K562 (cell line): ENCODE measurements at regions not wholly inside any gene's neighbourhood (a gene's known extent, or its start where the extent isn't known, plus 50 kb on each side); places are given as distances from the start of the nearest gene placed in this dataset.

ENCODE experiments used
- ATAC-seq: fragments of 200-7000 bp; cut with Tn5 transposase; 3 replicates; pipeline ENCODE4 v1.9.1; 2020; ENCODE audit warnings: moderate library complexity
- BruUV-seq: library from RNA; stranded (reverse); fragments of 400-500 nt; replicated peaks from 2 replicates; lab custom pipeline; 2021; lab: Mats Ljungman, UMichigan
- CTCF ChIA-PET: fragments of 300-600 bp; formaldehyde crosslinking; extraction: SDS; loops from one replicate; lab custom pipeline; 2021; ENCODE audit warnings: low intra/inter-chr PET ratio; lab: Yijun Ruan, JAX
- POLR2A ChIA-PET: fragments of 300-600, 350-650 bp; sonication (Branson Sonifier 250); formaldehyde crosslinking; extraction: SDS; loops from one replicate; lab custom pipeline; 2021; ENCODE audit warnings: antibody characterized with exemption, inconsistent platforms; lab: Yijun Ruan, JAX
- DNase-seq, 4 experiments: peaks; one replicate each; pipeline versions ENCODE4 v3.0.0 to v3.0.0-alpha.2; 2011 to 2018; ENCODE audit warnings: low spot score in 3 of 4, mixed read lengths in 3 of 4; ENCODE audit errors: extremely low read depth in 1 of 4
- FAIRE-seq: peaks from 2 replicates; lab custom pipeline; 2011; peaks lifted over from hg19 to GRCh38; lab: Jason Lieb, UNC
- H2AFZ ChIP-seq: 2 replicates; pipeline ENCODE4 v1.6.0; 2011; ENCODE audit warnings: low read depth, low read length, control low read depth, inconsistent platforms
- H3K27ac ChIP-seq: fragments of 200-600 bp; 3 replicates; pipeline ENCODE4 v1.8.0; 2011; ENCODE audit warnings: low read depth, mild to moderate bottlenecking, control low read depth, inconsistent platforms, low read length, moderate library complexity, mixed read lengths; ENCODE audit errors: extremely low read depth
- H3K27me3 ChIP-seq, 2 experiments: fragments of 300-600 bp in 1 of 2; 2 replicates in 1 of 2; 3 replicates in 1 of 2; pipeline versions ENCODE4 v1.6.0 to v1.8.0; 2011; ENCODE audit warnings: inconsistent platforms in 2 of 2, low read length in 2 of 2, mild to moderate bottlenecking in 1 of 2, mixed read lengths in 1 of 2, moderate library complexity in 1 of 2; ENCODE audit not compliant: control insufficient read depth in 2 of 2, insufficient read depth in 2 of 2
- H3K36me3 ChIP-seq: fragments of 300-600 bp; 3 replicates; pipeline ENCODE4 v1.8.0; 2011; ENCODE audit warnings: mild to moderate bottlenecking, low read length, inconsistent platforms; ENCODE audit not compliant: control insufficient read depth, insufficient read depth
- H3K4me1 ChIP-seq, 2 experiments: fragments of 200-600 bp in 1 of 2; replicated peaks in 1 of 2; 2 replicates in 1 of 2; 3 replicates in 1 of 2; pipeline versions ENCODE4 v1.5.1 to v1.8.0; 2011; ENCODE audit warnings: inconsistent platforms in 2 of 2, low read length in 2 of 2, mild to moderate bottlenecking in 1 of 2, mixed read lengths in 1 of 2, moderate library complexity in 1 of 2; ENCODE audit not compliant: control insufficient read depth in 2 of 2, insufficient read depth in 2 of 2
- H3K4me2 ChIP-seq: 2 replicates; pipeline ENCODE4 v1.6.1; 2011; ENCODE audit warnings: low read length, control low read depth, inconsistent platforms, mixed read lengths; ENCODE audit not compliant: insufficient read depth
- H3K4me3 ChIP-seq: fragments of 200-600 bp; sonication (generic), shearing (Covaris generic); 2 replicates; pipeline ENCODE4 v1.5.1; 2016; ENCODE audit warnings: control low read depth, inconsistent platforms
- H3K79me2 ChIP-seq: fragments of 200-600 bp; 3 replicates; pipeline ENCODE4 v1.8.0; 2011; ENCODE audit warnings: low read length, inconsistent platforms; ENCODE audit not compliant: control insufficient read depth, insufficient read depth
- H3K9ac ChIP-seq, 2 experiments: 2 replicates each; pipeline versions ENCODE4 v1.6.0 to v1.6.1; 2011; ENCODE audit warnings: low read depth in 2 of 2, low read length in 2 of 2, control low read depth in 1 of 2, inconsistent platforms in 1 of 2, mild to moderate bottlenecking in 1 of 2, mixed read lengths in 1 of 2; ENCODE audit not compliant: insufficient read depth in 1 of 2
- H3K9me1 ChIP-seq: one replicate; pipeline ENCODE4 v1.6.0; 2011; ENCODE audit warnings: inconsistent platforms, mild to moderate bottlenecking, low read length, moderate library complexity; ENCODE audit not compliant: control insufficient read depth, insufficient read depth
- H3K9me3 ChIP-seq: replicated peaks from 2 replicates; pipeline ENCODE4 v1.5.1; 2011; ENCODE audit warnings: low read depth, low read length, inconsistent platforms; ENCODE audit not compliant: control insufficient read depth, insufficient read depth
- H4K20me1 ChIP-seq: replicated peaks from 2 replicates; pipeline ENCODE4 v1.6.1; 2011; ENCODE audit warnings: low read length, inconsistent platforms, mixed read lengths; ENCODE audit not compliant: control insufficient read depth, insufficient read depth
- FOXJ2 ChIP-seq: fragments of 200-800 bp; sonication (Bioruptor generic); IDR thresholded peaks from 2 replicates; pipeline ENCODE4 v1.6.1; 2016; ENCODE audit warnings: missing genetic modification characterization, missing compliant biosample characterization
- KAT2B ChIP-seq: IDR thresholded peaks from one replicate; pipeline ENCODE4 v1.6.1; 2012; ENCODE audit warnings: low read depth, mild to moderate bottlenecking, control low read depth, inconsistent platforms, low read length, moderate library complexity
- PML ChIP-seq: IDR thresholded peaks from 2 replicates; pipeline ENCODE4 v1.6.1; 2012; ENCODE audit warnings: low read length, inconsistent platforms
- SMAD1 ChIP-seq: fragments of 150-350 bp; IDR thresholded peaks from 2 replicates; pipeline ENCODE4 v1.6.1; 2014; ENCODE audit warnings: low read length, low read depth; ENCODE audit not compliant: partially characterized antibody
- SP1 ChIP-seq: sonication (generic); formaldehyde crosslinking; IDR thresholded peaks from 2 replicates; pipeline ENCODE4 v1.8.1; 2022; ENCODE audit warnings: mild to moderate bottlenecking, missing genetic modification reagents
- ZBTB17 ChIP-seq: fragments of 450-650 bp; formaldehyde crosslinking; IDR thresholded peaks from 2 replicates; pipeline ENCODE4 v1.4.0; 2020; ENCODE audit warnings: mild to moderate bottlenecking
- ZNF324 ChIP-seq: fragments of 250-450 bp; sonication (Bioruptor Pico); IDR thresholded peaks from 2 replicates; pipeline ENCODE4 v1.4.0; 2020; ENCODE audit warnings: mild to moderate bottlenecking
- WGBS: fragments of 100-300 bp; shearing (Covaris generic); methylation state at CpG from one replicate; pipeline ENCODE4 v1.1.6; 2016; ENCODE audit warnings: low coverage, mixed read lengths; ENCODE audit not compliant: insufficient coverage; ENCODE audit errors: missing lambda C conversion rate; 5-methylcytosine and 5-hydroxymethylcytosine counted together
- in situ Hi-C: fragments of 300-500 bp; cut with MboI; formaldehyde crosslinking; loops from 4 replicates; pipeline ENCODE4 v1.15.0; 2018; ENCODE audit warnings: inconsistent platforms, mixed read lengths
- intact Hi-C: fragments of 100-400 bp; cut with micrococcal nuclease; formaldehyde crosslinking; loops from 2 replicates; pipeline ENCODE4 v1.14.2; 2022
- TF ChIP-seq, protein P1 (sequence below): fragments of 450-650 bp; IDR thresholded peaks from 2 replicates; pipeline ENCODE4 v1.6.1; 2017; ENCODE audit warnings: antibody characterized with exemption
- TF ChIP-seq, protein P2 (sequence below): fragments of 250-450 bp; sonication (Bioruptor Pico); IDR thresholded peaks from 2 replicates; pipeline ENCODE4 v1.4.0; 2020
- TF ChIP-seq, protein P3 (sequence below): fragments of 250-450 bp; sonication (Bioruptor Pico); IDR thresholded peaks from 2 replicates; pipeline ENCODE4 v1.8.0; 2022; ENCODE audit warnings: moderate library complexity, mild to moderate bottlenecking, inconsistent platforms
- TF ChIP-seq, protein P4 (sequence below): fragments of 250-450 bp; sonication (Bioruptor Pico); IDR thresholded peaks from 2 replicates; pipeline ENCODE4 v1.5.0; 2021
- TF ChIP-seq, protein P5 (sequence below): fragments of 250-450 bp; sonication (Bioruptor Pico); IDR thresholded peaks from 2 replicates; pipeline ENCODE4 v1.4.0; 2020; ENCODE audit warnings: mild to moderate bottlenecking

DNA sequence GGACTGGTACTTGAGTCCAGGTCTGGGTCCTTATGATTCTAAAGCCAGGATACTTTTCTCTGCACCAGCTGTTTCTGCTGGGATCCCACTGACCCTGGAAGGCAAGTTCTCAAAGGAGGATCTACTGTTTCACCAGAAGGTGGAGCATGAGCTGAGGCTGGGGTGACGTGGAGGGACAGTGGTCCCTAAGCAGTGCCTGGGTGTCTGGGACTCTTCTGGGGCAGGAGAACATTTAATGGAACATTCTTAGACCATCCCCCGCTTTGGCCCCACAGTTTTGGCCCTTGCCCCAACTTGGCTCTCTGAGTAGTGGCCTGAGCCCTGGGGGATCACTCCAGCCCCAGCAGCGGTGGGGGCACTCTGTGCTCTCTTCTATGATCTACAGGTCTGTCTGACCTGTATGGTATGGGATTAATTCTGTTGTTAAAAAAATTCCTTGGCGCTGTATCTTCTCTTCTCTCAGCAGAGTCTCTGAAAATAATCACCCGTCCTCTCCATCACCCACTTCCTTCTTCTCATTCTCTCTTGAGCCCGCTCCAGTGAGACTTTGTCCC lies 60.3 kb upstream of the CSF3R start (continued):
- TF ChIP-seq, protein P1, sequence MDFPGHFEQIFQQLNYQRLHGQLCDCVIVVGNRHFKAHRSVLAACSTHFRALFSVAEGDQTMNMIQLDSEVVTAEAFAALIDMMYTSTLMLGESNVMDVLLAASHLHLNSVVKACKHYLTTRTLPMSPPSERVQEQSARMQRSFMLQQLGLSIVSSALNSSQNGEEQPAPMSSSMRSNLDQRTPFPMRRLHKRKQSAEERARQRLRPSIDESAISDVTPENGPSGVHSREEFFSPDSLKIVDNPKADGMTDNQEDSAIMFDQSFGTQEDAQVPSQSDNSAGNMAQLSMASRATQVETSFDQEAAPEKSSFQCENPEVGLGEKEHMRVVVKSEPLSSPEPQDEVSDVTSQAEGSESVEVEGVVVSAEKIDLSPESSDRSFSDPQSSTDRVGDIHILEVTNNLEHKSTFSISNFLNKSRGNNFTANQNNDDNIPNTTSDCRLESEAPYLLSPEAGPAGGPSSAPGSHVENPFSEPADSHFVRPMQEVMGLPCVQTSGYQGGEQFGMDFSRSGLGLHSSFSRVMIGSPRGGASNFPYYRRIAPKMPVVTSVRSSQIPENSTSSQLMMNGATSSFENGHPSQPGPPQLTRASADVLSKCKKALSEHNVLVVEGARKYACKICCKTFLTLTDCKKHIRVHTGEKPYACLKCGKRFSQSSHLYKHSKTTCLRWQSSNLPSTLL = no peak
- TF ChIP-seq, protein P2, sequence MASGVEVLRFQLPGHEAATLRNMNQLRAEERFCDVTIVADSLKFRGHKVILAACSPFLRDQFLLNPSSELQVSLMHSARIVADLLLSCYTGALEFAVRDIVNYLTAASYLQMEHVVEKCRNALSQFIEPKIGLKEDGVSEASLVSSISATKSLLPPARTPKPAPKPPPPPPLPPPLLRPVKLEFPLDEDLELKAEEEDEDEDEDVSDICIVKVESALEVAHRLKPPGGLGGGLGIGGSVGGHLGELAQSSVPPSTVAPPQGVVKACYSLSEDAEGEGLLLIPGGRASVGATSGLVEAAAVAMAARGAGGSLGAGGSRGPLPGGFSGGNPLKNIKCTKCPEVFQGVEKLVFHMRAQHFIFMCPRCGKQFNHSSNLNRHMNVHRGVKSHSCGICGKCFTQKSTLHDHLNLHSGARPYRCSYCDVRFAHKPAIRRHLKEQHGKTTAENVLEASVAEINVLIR (CRISPR knock-in tag) = no peak

DNA sequence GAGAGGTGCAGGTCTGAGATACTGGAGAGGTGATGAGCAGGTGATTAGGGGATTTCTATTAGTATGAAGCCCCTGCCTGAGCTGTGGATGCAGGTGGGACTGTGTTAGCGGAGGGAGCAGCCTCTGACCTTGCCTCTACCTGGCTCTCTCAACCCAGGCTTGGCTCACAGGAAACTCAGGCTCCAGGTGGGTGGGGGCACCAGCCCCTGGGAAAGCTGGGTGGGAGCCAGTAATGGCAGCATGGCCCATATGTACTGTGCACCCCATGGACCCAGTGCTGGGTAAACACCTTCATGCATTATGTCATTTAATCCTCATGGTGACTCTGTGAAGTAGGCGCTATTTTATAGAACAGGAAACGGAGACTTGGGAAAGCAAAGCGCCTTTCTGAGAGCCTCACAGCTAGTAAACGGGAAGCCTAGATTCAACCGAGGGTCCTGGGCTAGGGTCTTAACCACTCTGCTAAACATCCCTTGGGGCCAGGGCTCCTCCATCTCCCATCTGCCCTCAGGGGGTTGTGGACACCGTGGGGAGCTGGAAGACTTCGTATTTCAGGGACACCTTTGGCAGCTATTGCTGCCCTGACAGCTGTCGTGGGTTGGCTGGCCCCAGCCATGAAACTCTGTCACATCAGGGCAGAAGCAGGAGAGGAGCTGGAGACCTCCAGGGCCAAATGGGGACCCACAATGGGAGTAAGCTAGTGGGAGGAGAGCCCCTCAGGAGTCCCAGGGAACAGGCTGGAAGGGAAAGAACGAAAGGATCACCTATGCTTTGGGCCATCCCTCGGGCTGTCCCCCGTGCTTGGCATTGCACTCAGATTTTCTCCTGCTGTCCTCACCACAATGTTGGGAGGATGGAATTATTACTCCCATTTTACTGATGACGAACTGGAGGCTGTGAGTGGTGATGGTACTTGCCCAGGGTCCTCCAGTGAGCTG lies 59.6 kb upstream of the CSF3R start:
- H3K4me3 ChIP-seq = no peak overlapping the region
- no peak overlapping the region for H2AFZ ChIP-seq
- DNase-seq (no peak), ATAC-seq (peak; percentile 48), FAIRE-seq (no peak)
- H3K4me1 ChIP-seq = no peaks in the 10 kb centered on the region
- 0 out of 2 replicates have a peak, but pooled peaks cover 5% of the 10 kb centered on the region for H4K20me1 ChIP-seq
- CTCF ChIA-PET = interaction anchor here (0.7 kb wide), 1 partner anchor 992 kb away, joined by 3 read pairs; no protein-coding TSS in a partner anchor
- no peaks in the 10 kb centered on the region for H3K9me3 ChIP-seq
- BruUV-seq = no TSS peak
- WGBS = 2% methylated on average over 13 of the region's 13 CpGs
- H3K9ac ChIP-seq = no peak overlapping the region
- no peak overlapping the region for H3K27ac ChIP-seq
- no peaks in the 10 kb centered on the region for H3K9me1 ChIP-seq
- in situ Hi-C loops = no loop called here
- intact Hi-C loops = loop anchor here (10.0 kb wide), 1 partner anchor 97 kb away; no protein-coding TSS in a partner anchor
- no peak overlapping the region for H3K4me2 ChIP-seq
- peaks cover 12 to 15% of the 10 kb centered on the region in 2 experiments for H3K27me3 ChIP-seq
- POLR2A ChIA-PET = interaction anchor here (0.6 to 1.4 kb wide), 4 partner anchors 9 to 916 kb away, joined by 3 to 4 read pairs (median 3); no protein-coding TSS in a partner anchor
- H3K79me2 ChIP-seq = no peaks in the 10 kb centered on the region
- H3K36me3 ChIP-seq = no peaks in the 10 kb centered on the region
- TF ChIP-seq ZNF324 (CRISPR knock-in tag) (no peak), PML (no peak), SP1 (no peak), FOXJ2 (no peak), SMAD1 (no peak), ZBTB17 (CRISPR knock-in tag) (no peak), KAT2B (no peak)
- TF ChIP-seq, protein P3, sequence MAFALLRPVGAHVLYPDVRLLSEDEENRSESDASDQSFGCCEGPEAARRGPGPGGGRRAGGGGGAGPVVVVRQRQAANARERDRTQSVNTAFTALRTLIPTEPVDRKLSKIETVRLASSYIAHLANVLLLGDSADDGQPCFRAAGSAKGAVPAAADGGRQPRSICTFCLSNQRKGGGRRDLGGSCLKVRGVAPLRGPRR = no peak
- TF ChIP-seq, protein P4, sequence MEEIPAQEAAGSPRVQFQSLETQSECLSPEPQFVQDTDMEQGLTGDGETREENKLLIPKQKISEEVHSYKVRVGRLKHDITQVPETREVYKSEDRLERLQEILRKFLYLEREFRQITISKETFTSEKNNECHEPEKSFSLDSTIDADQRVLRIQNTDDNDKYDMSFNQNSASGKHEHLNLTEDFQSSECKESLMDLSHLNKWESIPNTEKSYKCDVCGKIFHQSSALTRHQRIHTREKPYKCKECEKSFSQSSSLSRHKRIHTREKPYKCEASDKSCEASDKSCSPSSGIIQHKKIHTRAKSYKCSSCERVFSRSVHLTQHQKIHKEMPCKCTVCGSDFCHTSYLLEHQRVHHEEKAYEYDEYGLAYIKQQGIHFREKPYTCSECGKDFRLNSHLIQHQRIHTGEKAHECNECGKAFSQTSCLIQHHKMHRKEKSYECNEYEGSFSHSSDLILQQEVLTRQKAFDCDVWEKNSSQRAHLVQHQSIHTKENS (CRISPR knock-in tag) = no peak
- TF ChIP-seq, protein P5, sequence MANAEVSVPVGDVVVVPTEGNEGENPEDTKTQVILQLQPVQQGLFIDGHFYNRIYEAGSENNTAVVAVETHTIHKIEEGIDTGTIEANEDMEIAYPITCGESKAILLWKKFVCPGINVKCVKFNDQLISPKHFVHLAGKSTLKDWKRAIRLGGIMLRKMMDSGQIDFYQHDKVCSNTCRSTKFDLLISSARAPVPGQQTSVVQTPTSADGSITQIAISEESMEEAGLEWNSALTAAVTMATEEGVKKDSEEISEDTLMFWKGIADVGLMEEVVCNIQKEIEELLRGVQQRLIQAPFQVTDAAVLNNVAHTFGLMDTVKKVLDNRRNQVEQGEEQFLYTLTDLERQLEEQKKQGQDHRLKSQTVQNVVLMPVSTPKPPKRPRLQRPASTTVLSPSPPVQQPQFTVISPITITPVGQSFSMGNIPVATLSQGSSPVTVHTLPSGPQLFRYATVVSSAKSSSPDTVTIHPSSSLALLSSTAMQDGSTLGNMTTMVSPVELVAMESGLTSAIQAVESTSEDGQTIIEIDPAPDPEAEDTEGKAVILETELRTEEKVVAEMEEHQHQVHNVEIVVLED (CRISPR knock-in tag) = no peak
